SU-DHL-6 (cell line): ENCODE measurements at regions not wholly inside any gene's neighbourhood (a gene's known extent, or its start where the extent isn't known, plus 50 kb on each side); places are given as distances from the start of the nearest gene placed in this dataset.

ENCODE experiments used
- H2AFZ ChIP-seq: fragments of 200-600 bp; sonication (generic); 2 replicates; pipeline ENCODE4 v1.6.1; 2014; ENCODE audit warnings: low read depth, mild to moderate bottlenecking, moderate library complexity, mixed read lengths, antibody characterized with exemption, low read length; ENCODE audit not compliant: severe bottlenecking
- H3F3A ChIP-seq: fragments of 200-600 bp; shearing (Covaris generic); 2 replicates; pipeline ENCODE4 v1.6.0; 2016; ENCODE audit warnings: antibody characterized with exemption, mild to moderate bottlenecking; ENCODE audit not compliant: insufficient read depth
- H3K27ac ChIP-seq: fragments of 200-600 bp; sonication (generic); 2 replicates; pipeline ENCODE4 v1.5.1; 2016; ENCODE audit warnings: low read depth, mild to moderate bottlenecking, low read length, moderate library complexity, mixed read lengths
- H3K27me3 ChIP-seq: fragments of 200-600 bp; sonication (generic), shearing (Covaris generic); 2 replicates; pipeline ENCODE4 v1.6.0; 2014; ENCODE audit warnings: mild to moderate bottlenecking, low read length
- H3K36me3 ChIP-seq: fragments of 200-600 bp; sonication (generic); 2 replicates; pipeline ENCODE4 v1.6.1; 2014; ENCODE audit warnings: mild to moderate bottlenecking, low read length, mixed read lengths
- H3K4me2 ChIP-seq: fragments of 300-600, 200-600 bp; shearing (Covaris generic), sonication (generic); 2 replicates; pipeline ENCODE4 v1.6.0; 2014; ENCODE audit warnings: low read length, low read depth, mild to moderate bottlenecking; ENCODE audit not compliant: poor library complexity, severe bottlenecking
- H3K4me3 ChIP-seq: fragments of 200-600 bp; sonication (generic); 2 replicates; pipeline ENCODE4 v1.5.1; 2014; ENCODE audit warnings: antibody characterized with exemption, low read length, mild to moderate bottlenecking, mixed read lengths; ENCODE audit not compliant: insufficient read depth, poor library complexity, severe bottlenecking
- H3K79me2 ChIP-seq: fragments of 200-600 bp; sonication (generic); 2 replicates; pipeline ENCODE4 v1.6.1; 2014; ENCODE audit warnings: mild to moderate bottlenecking, low read length, moderate library complexity; ENCODE audit not compliant: insufficient read depth
- H3K9ac ChIP-seq: fragments of 200-600 bp; sonication (generic); 2 replicates; pipeline ENCODE4 v1.7.0; 2014; ENCODE audit warnings: mild to moderate bottlenecking, low read length
- H3K9me2 ChIP-seq: fragments of 200-600 bp; sonication (generic); replicated peaks from 2 replicates; pipeline ENCODE4 v1.6.1; 2014; ENCODE audit warnings: low read length; ENCODE audit not compliant: insufficient read depth
- H3K9me3 ChIP-seq: fragments of 200-600 bp; sonication (generic); 2 replicates; pipeline ENCODE4 v1.6.1; 2014; ENCODE audit warnings: low read length, mixed read lengths; ENCODE audit not compliant: insufficient read depth
- H4K20me1 ChIP-seq: fragments of 200-600 bp; sonication (generic); 2 replicates; pipeline ENCODE4 v1.6.1; 2014; ENCODE audit warnings: low read depth, mild to moderate bottlenecking, antibody characterized with exemption, low read length, moderate library complexity, mixed read lengths
- CTCF ChIP-seq: fragments of 200-600 bp; sonication (generic); IDR thresholded peaks from one replicate; pipeline ENCODE4 v1.5.1; 2017; ENCODE audit warnings: antibody characterized with exemption, mild to moderate bottlenecking, low read length, moderate library complexity; ENCODE audit not compliant: insufficient read depth, poor library complexity, severe bottlenecking
- EZH2phosphoT487 ChIP-seq: fragments of 200-600 bp; sonication (generic), shearing (Covaris generic); conservative IDR thresholded peaks from 2 replicates; pipeline ENCODE4 v1.6.1; 2018; ENCODE audit warnings: mild to moderate bottlenecking, antibody characterized with exemption, low read length, moderate library complexity, mixed read lengths

GRCh38 chr1:164440232-164440631, 118.8 kb upstream of the PBX1 start:
- no peaks in the 10 kb centered on the region for H3K27me3 ChIP-seq
- no peaks in the 10 kb centered on the region; the same call in 1 of the 2 replicates for H3K36me3 ChIP-seq
- no peaks in the 10 kb centered on the region for H3K9me3 ChIP-seq
- H4K20me1 ChIP-seq = no peaks in the 10 kb centered on the region
- H3K9ac ChIP-seq = no peak overlapping the region
- H3K4me2 ChIP-seq = no peak overlapping the region
- H3F3A ChIP-seq = no peaks in the 10 kb centered on the region
- no peak for TF ChIP-seq CTCF
- TF ChIP-seq EZH2phosphoT487 = no peak
- H3K4me3 ChIP-seq = no peak overlapping the region
- H3K27ac ChIP-seq = no peak overlapping the region
- H3K79me2 ChIP-seq = no peaks in the 10 kb centered on the region
- no peak overlapping the region for H2AFZ ChIP-seq
- H3K9me2 ChIP-seq = no peaks in the 10 kb centered on the region

GRCh38 chr1:164443166-164443565, 115.8 kb upstream of the PBX1 start:
- Histone ChIP-seq H3K36me3 (no peaks in the 10 kb centered on the region), H3K4me2 (no peak overlapping the region), H4K20me1 (no peaks in the 10 kb centered on the region), H3K4me3 (no peak overlapping the region), H3K9ac (no peak overlapping the region), H3K27me3 (no peaks in the 10 kb centered on the region), H3K9me3 (no peaks in the 10 kb centered on the region), H3K27ac (no peak overlapping the region), H3F3A (no peaks in the 10 kb centered on the region), H2AFZ (no peak overlapping the region), H3K79me2 (no peaks in the 10 kb centered on the region), H3K9me2 (no peaks in the 10 kb centered on the region)
- TF ChIP-seq CTCF (no peak), EZH2phosphoT487 (no peak)

GRCh38 chr1:164443836-164444235, 115.1 kb upstream of the PBX1 start:
- H4K20me1 ChIP-seq = no peaks in the 10 kb centered on the region

More at GRCh38 chr1:164443836-164444235, 115.1 kb upstream of the PBX1 start:
- Histone ChIP-seq H3K36me3 (no peaks in the 10 kb centered on the region), H3F3A (no peaks in the 10 kb centered on the region), H3K9me3 (no peaks in the 10 kb centered on the region), H3K9ac (no peak overlapping the region), H3K27ac (no peak overlapping the region), H3K27me3 (no peaks in the 10 kb centered on the region), H3K4me2 (no peak overlapping the region), H3K4me3 (no peak overlapping the region), H2AFZ (no peak overlapping the region), H3K9me2 (no peaks in the 10 kb centered on the region), H3K79me2 (no peaks in the 10 kb centered on the region)
- no peak for TF ChIP-seq EZH2phosphoT487
- TF ChIP-seq CTCF = no peak
